ENCODE measurements at regions not wholly inside any gene's neighbourhood (a gene's known extent, or its start where the extent isn't known, plus 50 kb on each side); places are given as distances from the start of the nearest gene placed in this dataset.

DNA sequence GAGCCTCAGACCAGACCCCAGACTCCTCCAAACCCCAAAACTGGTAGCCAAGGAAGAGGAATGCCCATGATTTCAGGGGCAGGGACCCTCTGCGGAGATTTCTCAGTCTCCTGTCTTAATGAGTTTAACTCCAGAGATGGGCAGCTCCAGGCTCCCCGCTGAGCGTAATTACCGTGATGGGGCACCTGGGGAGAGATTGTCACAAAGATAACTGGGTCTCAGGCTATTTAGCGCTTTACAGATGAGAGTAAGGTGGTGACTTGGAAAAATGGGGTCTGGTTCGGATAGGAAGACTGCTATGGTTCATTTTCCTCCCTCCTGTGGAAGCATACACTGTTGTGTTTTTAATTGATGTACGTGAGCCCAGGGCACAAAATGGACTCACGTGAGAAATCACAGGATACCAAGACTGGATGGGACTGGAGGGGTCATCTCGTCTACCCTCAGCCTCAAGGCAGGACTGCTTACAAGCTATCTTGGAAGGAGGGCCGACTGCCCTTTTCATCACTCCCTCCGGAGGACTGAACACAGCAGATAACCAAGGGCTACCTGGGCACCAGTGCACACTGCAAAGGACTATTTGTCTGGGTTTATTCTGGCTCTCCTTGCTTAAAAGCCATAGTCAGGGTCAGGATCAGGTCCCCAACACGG, 427.8 kb downstream of the ZNF521 start:
- no peaks in the 10 kb centered on the region for H3K27me3 ChIP-seq (ENCODE audit: control insufficient read depth in 3 of 3, insufficient read depth in 3 of 3, low read length in 2 of 3)
- H3K9me3 ChIP-seq (ENCODE audit: control insufficient read depth in 4 of 4, insufficient read depth in 3 of 4, low read length in 3 of 4) = peaks cover 0 to 4% (median 0%) of the 10 kb centered on the region in 4 donors
- no peak for DNase-seq
- H3K27ac ChIP-seq (ENCODE audit: low read depth in 1 of 2, low read length in 1 of 2) = no peak overlapping the region
- no peak overlapping the region for H3K4me3 ChIP-seq
- no peaks in the 10 kb centered on the region for H3K36me3 ChIP-seq (ENCODE audit: control insufficient read depth in 4 of 4, insufficient read depth in 4 of 4, low read length in 4 of 4)
- 91 to 94% methylated on average over 12 of the region's 12 CpGs for WGBS, 2 donors
- TF ChIP-seq, protein P1, sequence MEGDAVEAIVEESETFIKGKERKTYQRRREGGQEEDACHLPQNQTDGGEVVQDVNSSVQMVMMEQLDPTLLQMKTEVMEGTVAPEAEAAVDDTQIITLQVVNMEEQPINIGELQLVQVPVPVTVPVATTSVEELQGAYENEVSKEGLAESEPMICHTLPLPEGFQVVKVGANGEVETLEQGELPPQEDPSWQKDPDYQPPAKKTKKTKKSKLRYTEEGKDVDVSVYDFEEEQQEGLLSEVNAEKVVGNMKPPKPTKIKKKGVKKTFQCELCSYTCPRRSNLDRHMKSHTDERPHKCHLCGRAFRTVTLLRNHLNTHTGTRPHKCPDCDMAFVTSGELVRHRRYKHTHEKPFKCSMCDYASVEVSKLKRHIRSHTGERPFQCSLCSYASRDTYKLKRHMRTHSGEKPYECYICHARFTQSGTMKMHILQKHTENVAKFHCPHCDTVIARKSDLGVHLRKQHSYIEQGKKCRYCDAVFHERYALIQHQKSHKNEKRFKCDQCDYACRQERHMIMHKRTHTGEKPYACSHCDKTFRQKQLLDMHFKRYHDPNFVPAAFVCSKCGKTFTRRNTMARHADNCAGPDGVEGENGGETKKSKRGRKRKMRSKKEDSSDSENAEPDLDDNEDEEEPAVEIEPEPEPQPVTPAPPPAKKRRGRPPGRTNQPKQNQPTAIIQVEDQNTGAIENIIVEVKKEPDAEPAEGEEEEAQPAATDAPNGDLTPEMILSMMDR (IDR thresholded peaks at IDR 0.05; ENCODE audit: control extremely low read depth, extremely low read depth) = no peak
- H3K4me1 ChIP-seq (ENCODE audit: control insufficient read depth in 5 of 5, insufficient read depth in 5 of 5, low read length in 5 of 5) = peaks cover 0 to 1% (median 0%) of the 10 kb centered on the region in 5 donors
- H3K9ac ChIP-seq (ENCODE audit: insufficient read depth in 1 of 2, low read length in 2 of 2) = no peak overlapping the region
- ATAC-seq (ENCODE audit: insufficient read depth, low FRiP score) = no peak

DNA sequence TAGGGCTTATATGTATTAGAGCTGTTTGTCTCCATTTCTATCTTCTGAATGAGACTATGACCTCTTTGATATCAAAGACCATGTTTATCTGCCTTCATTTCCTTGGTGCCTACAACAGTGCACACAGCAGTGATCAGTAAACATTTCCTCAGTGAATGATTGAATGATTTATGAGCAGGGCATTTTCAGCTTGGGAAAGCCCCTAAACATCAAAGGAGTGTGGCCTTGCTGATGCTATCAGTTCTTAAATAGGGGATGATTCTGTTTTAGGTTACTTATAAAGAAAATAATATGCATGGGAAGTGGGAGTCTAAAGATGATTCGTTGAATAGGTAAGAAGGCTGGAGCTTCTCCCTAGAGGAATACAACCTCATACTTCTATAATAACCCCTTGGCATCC, 425.3 kb downstream of the ZNF521 start:
- H3K36me3 ChIP-seq (ENCODE audit: control insufficient read depth in 4 of 4, insufficient read depth in 4 of 4, low read length in 4 of 4) = no peaks in the 10 kb centered on the region
- H3K9ac ChIP-seq (ENCODE audit: insufficient read depth in 1 of 2, low read length in 2 of 2) = no peak overlapping the region
- no peak overlapping the region for H3K4me3 ChIP-seq
- WGBS, 2 donors = 83 to 91% methylated on average over 1 of the region's 1 CpG
- TF ChIP-seq, protein P1 (IDR thresholded peaks at IDR 0.05; ENCODE audit: control extremely low read depth, extremely low read depth) = no peak
- H3K9me3 ChIP-seq (ENCODE audit: control insufficient read depth in 4 of 4, insufficient read depth in 3 of 4, low read length in 3 of 4) = peaks cover 0 to 4% (median 0%) of the 10 kb centered on the region in 4 donors
- no peak for ATAC-seq (ENCODE audit: insufficient read depth, low FRiP score)
- DNase-seq = no peak
- H3K27me3 ChIP-seq (ENCODE audit: control insufficient read depth in 3 of 3, insufficient read depth in 3 of 3, low read length in 2 of 3) = no peaks in the 10 kb centered on the region
- no peak overlapping the region for H3K27ac ChIP-seq (ENCODE audit: low read depth in 1 of 2, low read length in 1 of 2)
- peaks cover 0 to 7% (median 0%) of the 10 kb centered on the region in 5 donors for H3K4me1 ChIP-seq (ENCODE audit: control insufficient read depth in 5 of 5, insufficient read depth in 5 of 5, low read length in 5 of 5)

DNA sequence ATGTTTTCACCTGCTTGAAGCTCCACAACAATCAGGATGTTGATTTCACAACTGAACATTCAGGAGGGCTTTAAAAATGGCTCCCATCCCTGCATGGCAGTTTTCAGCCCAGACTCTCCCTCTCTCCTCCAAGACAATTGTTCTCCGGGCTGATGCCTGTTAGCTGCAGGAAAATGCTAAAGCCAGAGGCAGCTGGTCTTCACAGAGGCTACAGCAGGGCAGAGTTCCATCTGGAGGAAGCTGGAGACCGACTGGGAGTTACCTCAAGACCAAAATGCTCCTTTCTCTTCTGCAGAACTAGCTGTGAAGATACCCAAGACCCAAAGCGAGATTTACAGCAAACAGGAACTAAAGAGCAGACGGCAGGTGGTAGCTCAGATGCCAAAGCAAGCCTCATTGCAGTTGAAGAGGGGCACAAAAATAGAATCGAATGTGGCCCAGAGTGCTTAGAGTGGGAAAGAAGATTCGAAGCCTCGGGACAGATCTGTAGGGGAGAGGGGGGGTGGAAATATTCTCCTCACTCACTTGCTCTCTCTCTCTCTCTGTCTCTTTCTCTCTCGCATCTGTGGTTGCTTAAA, 423.6 kb downstream of the ZNF521 start:
- ATAC-seq (ENCODE audit: insufficient read depth, low FRiP score) = no peak
- H3K9ac ChIP-seq (ENCODE audit: insufficient read depth in 1 of 2, low read length in 2 of 2) = no peak overlapping the region
- no peaks in the 10 kb centered on the region for H3K27me3 ChIP-seq (ENCODE audit: control insufficient read depth in 3 of 3, insufficient read depth in 3 of 3, low read length in 2 of 3)
- no peaks in the 10 kb centered on the region for H3K36me3 ChIP-seq (ENCODE audit: control insufficient read depth in 4 of 4, insufficient read depth in 4 of 4, low read length in 4 of 4)
- TF ChIP-seq, protein P1 (IDR thresholded peaks at IDR 0.05; ENCODE audit: control extremely low read depth, extremely low read depth) = no peak
- DNase-seq = no peak
- WGBS, 2 donors = 47 to 66% methylated on average over 8 of the region's 8 CpGs
- H3K9me3 ChIP-seq (ENCODE audit: control insufficient read depth in 4 of 4, insufficient read depth in 3 of 4, low read length in 3 of 4) = peaks cover 0 to 4% (median 0%) of the 10 kb centered on the region in 4 donors
- no peak overlapping the region for H3K27ac ChIP-seq (ENCODE audit: low read depth in 1 of 2, low read length in 1 of 2)
- H3K4me1 ChIP-seq (ENCODE audit: control insufficient read depth in 5 of 5, insufficient read depth in 5 of 5, low read length in 5 of 5) = peaks cover 0 to 7% (median 0%) of the 10 kb centered on the region in 5 donors
- no peak overlapping the region for H3K4me3 ChIP-seq
